HEK293T (cell line): ENCODE measurements at regions not wholly inside any gene's neighbourhood (a gene's known extent, or its start where the extent isn't known, plus 50 kb on each side); places are given as distances from the start of the nearest gene placed in this dataset.

Experiments
- ARNT ChIP-seq: fragments of 450-650 bp; IDR thresholded peaks from 2 replicates; pipeline ENCODE4 v1.6.1; 2017; ENCODE audit warnings: mild to moderate bottlenecking
- BHLHE40 ChIP-seq: fragments of 450-650 bp; IDR thresholded peaks from 2 replicates; pipeline ENCODE4 v1.6.1; 2016; ENCODE audit warnings: mild to moderate bottlenecking, moderate library complexity, borderline replicate concordance
- CTBP1 ChIP-seq: fragments of 450-650 bp; IDR thresholded peaks from 2 replicates; pipeline ENCODE4 v1.6.1; 2016; ENCODE audit warnings: borderline replicate concordance
- FOXA1 ChIP-seq: fragments of 450-650 bp; IDR thresholded peaks from 2 replicates; pipeline ENCODE4 v1.6.1; 2016; ENCODE audit warnings: mild to moderate bottlenecking
- FOXK2 ChIP-seq: fragments of 450-650 bp; IDR thresholded peaks from 2 replicates; pipeline ENCODE4 v1.6.1; 2016; ENCODE audit warnings: mild to moderate bottlenecking
- HDGF ChIP-seq: fragments of 450-650 bp; IDR thresholded peaks from 2 replicates; pipeline ENCODE4 v1.6.1; 2017; ENCODE audit warnings: antibody characterized with exemption, borderline replicate concordance
- L3MBTL2 ChIP-seq: fragments of 450-650 bp; conservative IDR thresholded peaks from 2 replicates; pipeline ENCODE4 v1.6.1; 2016; ENCODE audit warnings: mild to moderate bottlenecking
- NFRKB ChIP-seq: fragments of 450-650 bp; IDR thresholded peaks from 2 replicates; pipeline ENCODE4 v1.6.1; 2016; ENCODE audit warnings: mild to moderate bottlenecking, moderate library complexity
- SP1 ChIP-seq: fragments of 450-650 bp; IDR thresholded peaks from 2 replicates; pipeline ENCODE4 v1.6.1; 2017
- SUZ12 ChIP-seq: fragments of 450-650 bp; IDR thresholded peaks from 2 replicates; pipeline ENCODE4 v1.6.1; 2016; ENCODE audit warnings: mild to moderate bottlenecking
- ZNF384 ChIP-seq: fragments of 450-650 bp; IDR thresholded peaks from 2 replicates; pipeline ENCODE4 v1.6.1; 2016

DNA sequence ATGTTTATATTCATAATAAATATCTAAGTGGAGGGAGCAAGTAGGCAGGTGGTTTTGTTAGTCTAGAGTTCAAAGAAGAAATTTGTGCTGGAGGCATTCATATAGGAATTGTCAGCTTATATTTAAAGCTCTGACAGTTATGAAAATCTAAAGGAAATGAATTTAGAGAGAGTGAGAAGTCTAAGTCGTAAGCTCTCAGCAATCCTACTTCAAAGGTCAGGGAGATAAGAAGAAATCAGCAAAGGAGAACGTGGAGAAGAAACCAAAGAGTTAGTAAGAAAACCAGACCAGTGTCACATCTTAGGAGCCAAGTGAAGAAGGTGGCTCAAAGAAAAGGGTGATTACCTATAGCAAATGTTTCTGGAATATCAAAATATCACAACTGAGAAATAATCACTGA, 241.8 kb downstream of the FSCB start:
- no peak for TF ChIP-seq L3MBTL2
- no peak for TF ChIP-seq NFRKB
- TF ChIP-seq SP1, result no peak
- no peak for TF ChIP-seq CTBP1
- TF ChIP-seq SUZ12, result no peak
- no peak for TF ChIP-seq FOXK2
- TF ChIP-seq FOXA1, result no peak
- TF ChIP-seq ARNT, result no peak
- no peak for TF ChIP-seq ZNF384
- TF ChIP-seq BHLHE40, result no peak
- TF ChIP-seq HDGF, result no peak
